ENCODE measurements at regions not wholly inside any gene's neighbourhood (a gene's known extent, or its start where the extent isn't known, plus 50 kb on each side); places are given as distances from the start of the nearest gene placed in this dataset.
"Not testable (repeated sequence)": the region's sequence is repeated elsewhere in the genome, so short reads cannot be mapped to it uniquely, and the experiment has no call there.

DNA sequence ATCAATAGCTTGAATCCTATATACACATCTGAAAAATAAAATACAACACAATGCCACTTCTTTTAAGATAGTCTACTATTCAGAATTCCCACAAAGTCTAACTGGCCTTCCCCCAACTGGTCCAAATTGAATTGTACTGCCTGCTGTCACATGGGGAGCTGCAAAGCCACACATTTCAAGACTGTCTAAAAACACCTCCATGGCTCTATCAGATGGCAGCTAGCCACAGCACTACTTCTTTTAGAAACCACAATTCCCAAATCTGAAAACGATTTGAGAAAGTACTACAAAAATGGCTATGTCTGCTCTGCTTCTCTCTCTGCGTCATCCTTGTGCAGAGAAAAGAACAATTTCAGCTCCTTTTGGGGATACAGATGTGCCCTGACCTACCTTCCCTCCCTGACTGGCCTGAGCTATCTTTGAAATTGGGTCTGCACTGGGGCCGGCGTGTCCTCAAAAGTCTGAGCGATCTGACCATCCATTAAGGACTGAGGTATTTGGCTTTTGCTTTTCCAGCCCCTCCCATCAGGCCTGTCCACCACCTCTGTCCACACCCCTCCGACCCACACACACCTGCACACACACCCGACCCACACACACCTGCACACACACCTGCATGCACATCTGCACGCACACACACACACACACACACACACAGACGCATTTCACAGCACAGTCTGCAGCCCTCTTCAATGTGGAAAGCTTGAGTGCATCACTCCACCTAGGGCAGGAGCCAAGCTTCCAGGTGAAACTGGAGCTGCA lies 68.6 kb upstream of the IPO5 start:
- DNase-seq (ENCODE audit: unreplicated experiment) = no peak
- CTCF ChIA-PET = interaction anchor here (0.6 to 1.3 kb wide), 3 partner anchors 25 to 104 kb away, joined by 3 to 4 read pairs (median 3); no protein-coding TSS in a partner anchor
- H3K36me3 Mint-ChIP-seq (ENCODE audit: insufficient read depth, unreplicated experiment) = no peaks in the 10 kb centered on the region
- no TSS peak for BruUV-seq (replicated peaks)
- no peak overlapping the region for H3K27ac Mint-ChIP-seq (ENCODE audit: low read depth, unreplicated experiment)
- intact Hi-C loops (cut with micrococcal nuclease) = no loop called here
- POLR2A ChIA-PET = no interaction called here
- TF ChIP-seq, protein P1, sequence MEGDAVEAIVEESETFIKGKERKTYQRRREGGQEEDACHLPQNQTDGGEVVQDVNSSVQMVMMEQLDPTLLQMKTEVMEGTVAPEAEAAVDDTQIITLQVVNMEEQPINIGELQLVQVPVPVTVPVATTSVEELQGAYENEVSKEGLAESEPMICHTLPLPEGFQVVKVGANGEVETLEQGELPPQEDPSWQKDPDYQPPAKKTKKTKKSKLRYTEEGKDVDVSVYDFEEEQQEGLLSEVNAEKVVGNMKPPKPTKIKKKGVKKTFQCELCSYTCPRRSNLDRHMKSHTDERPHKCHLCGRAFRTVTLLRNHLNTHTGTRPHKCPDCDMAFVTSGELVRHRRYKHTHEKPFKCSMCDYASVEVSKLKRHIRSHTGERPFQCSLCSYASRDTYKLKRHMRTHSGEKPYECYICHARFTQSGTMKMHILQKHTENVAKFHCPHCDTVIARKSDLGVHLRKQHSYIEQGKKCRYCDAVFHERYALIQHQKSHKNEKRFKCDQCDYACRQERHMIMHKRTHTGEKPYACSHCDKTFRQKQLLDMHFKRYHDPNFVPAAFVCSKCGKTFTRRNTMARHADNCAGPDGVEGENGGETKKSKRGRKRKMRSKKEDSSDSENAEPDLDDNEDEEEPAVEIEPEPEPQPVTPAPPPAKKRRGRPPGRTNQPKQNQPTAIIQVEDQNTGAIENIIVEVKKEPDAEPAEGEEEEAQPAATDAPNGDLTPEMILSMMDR (IDR thresholded peaks at IDR 0.05; ENCODE audit: unreplicated experiment) = no peak
- H3K4me1 Mint-ChIP-seq (ENCODE audit: insufficient read depth, unreplicated experiment) = peaks cover 4% of the 10 kb centered on the region
- H3K27me3 Mint-ChIP-seq (ENCODE audit: insufficient read depth, unreplicated experiment) = no peaks in the 10 kb centered on the region
- no peak overlapping the region for H3K4me3 Mint-ChIP-seq (ENCODE audit: unreplicated experiment)
- H3K9me3 Mint-ChIP-seq (ENCODE audit: unreplicated experiment) = no peaks in the 10 kb centered on the region

DNA sequence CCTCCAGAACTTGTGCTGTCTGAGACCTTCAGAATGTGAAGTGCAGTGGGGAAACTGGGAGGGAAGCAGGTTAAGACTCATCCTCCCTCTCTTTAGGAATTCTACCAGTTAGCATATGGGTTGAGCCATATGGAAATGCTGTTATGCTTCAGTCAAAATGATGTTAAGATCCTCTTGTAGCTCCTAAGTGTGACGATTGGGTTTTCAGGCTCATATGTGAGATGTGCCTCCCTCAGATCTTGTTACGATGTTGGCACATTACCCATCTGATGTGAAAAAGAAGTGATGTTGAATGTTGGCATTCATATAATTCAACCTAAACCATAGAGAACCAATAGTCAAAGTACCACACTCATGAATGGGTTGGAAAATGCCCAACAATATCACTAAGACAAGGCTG lies 67.8 kb upstream of the IPO5 start:
- H3K27ac Mint-ChIP-seq (ENCODE audit: low read depth, unreplicated experiment) = no peak overlapping the region
- CTCF ChIA-PET = interaction anchor here (1.2 to 1.3 kb wide), 2 partner anchors 26 to 29 kb away, joined by 3 to 4 read pairs; no protein-coding TSS in a partner anchor
- BruUV-seq (replicated peaks) = no TSS peak

DNA sequence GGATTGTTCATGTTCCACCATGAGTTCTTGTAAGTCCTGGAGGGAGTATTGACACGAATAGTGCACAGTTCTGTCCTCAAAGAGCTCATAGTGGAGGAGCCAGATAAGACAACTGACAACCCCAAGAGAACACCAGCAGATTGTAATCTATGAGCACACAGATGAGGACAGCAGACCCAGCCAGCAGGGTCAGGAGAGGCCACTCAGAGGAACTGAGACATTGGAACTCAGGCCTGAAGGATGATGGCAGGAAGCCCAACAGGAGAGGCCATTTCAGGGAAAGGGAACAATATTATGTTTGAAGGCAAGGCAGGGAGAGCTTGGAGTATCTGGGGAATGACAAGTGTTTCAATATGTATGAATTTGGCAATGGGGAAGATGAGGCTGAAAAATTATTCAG lies 63.7 kb upstream of the IPO5 start:
- no peaks in the 10 kb centered on the region for H3K27me3 Mint-ChIP-seq (ENCODE audit: insufficient read depth, unreplicated experiment)
- DNase-seq (ENCODE audit: unreplicated experiment) = no peak
- TF ChIP-seq, protein P1 (IDR thresholded peaks at IDR 0.05; ENCODE audit: unreplicated experiment) = no peak
- no peaks in the 10 kb centered on the region for H3K9me3 Mint-ChIP-seq (ENCODE audit: unreplicated experiment)
- POLR2A ChIA-PET = no interaction called here
- CTCF ChIA-PET = interaction anchor here (0.6 kb wide), 1 partner anchor 717 kb away, joined by 4 read pairs; no protein-coding TSS in a partner anchor
- intact Hi-C loops (cut with micrococcal nuclease) = no loop called here
- H3K36me3 Mint-ChIP-seq (ENCODE audit: insufficient read depth, unreplicated experiment) = no peaks in the 10 kb centered on the region
- BruUV-seq (replicated peaks) = no TSS peak
- H3K27ac Mint-ChIP-seq (ENCODE audit: low read depth, unreplicated experiment) = no peak overlapping the region
- no peak overlapping the region for H3K4me3 Mint-ChIP-seq (ENCODE audit: unreplicated experiment)
- H3K4me1 Mint-ChIP-seq (ENCODE audit: insufficient read depth, unreplicated experiment) = no peaks in the 10 kb centered on the region

More for the DNA sequence above, 67.8 kb upstream of the IPO5 start:
- Mint-ChIP-seq H3K9me3 (ENCODE audit: unreplicated experiment) (no peaks in the 10 kb centered on the region), H3K36me3 (ENCODE audit: insufficient read depth, unreplicated experiment) (no peaks in the 10 kb centered on the region), H3K4me1 (ENCODE audit: insufficient read depth, unreplicated experiment) (no peaks in the 10 kb centered on the region), H3K27me3 (ENCODE audit: insufficient read depth, unreplicated experiment) (no peaks in the 10 kb centered on the region), H3K4me3 (ENCODE audit: unreplicated experiment) (no peak overlapping the region)
- intact Hi-C loops (cut with micrococcal nuclease) = no loop called here
- POLR2A ChIA-PET = no interaction called here
- TF ChIP-seq, protein P1 (IDR thresholded peaks at IDR 0.05; ENCODE audit: unreplicated experiment) = no peak
- DNase-seq (ENCODE audit: unreplicated experiment) = no peak

DNA sequence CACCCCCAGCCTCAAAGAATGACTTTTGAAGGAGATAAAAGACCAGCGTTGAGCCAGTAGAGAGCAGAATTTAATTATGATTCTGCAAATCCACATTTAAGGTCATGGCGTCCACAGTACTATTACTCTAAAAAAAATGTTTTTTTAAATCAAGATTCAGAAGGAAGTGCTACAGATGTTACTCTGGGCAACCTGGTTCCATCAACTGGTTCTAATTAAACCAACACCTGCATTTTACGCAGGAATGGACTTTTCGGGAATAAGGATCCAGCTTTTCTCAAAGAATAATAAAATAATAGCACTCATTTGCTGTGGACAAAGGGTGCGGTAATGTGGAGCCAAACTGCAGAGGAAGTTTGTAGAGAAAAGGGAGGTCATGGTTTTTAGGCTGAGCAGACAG lies 62.9 kb upstream of the IPO5 start:
- Mint-ChIP-seq H3K9me3 (ENCODE audit: unreplicated experiment) (no peaks in the 10 kb centered on the region), H3K4me1 (ENCODE audit: insufficient read depth, unreplicated experiment) (no peaks in the 10 kb centered on the region), H3K4me3 (ENCODE audit: unreplicated experiment) (no peak overlapping the region), H3K27me3 (ENCODE audit: insufficient read depth, unreplicated experiment) (no peaks in the 10 kb centered on the region), H3K27ac (ENCODE audit: low read depth, unreplicated experiment) (no peak overlapping the region), H3K36me3 (ENCODE audit: insufficient read depth, unreplicated experiment) (no peaks in the 10 kb centered on the region)
- DNase-seq (ENCODE audit: unreplicated experiment) = no peak
- CTCF ChIA-PET = interaction anchor here (0.6 kb wide), 1 partner anchor 10 kb away, joined by 4 read pairs; no protein-coding TSS in a partner anchor
- TF ChIP-seq, protein P1 (IDR thresholded peaks at IDR 0.05; ENCODE audit: unreplicated experiment) = no peak
- BruUV-seq (replicated peaks) = no TSS peak
- intact Hi-C loops (cut with micrococcal nuclease) = no loop called here
- POLR2A ChIA-PET = no interaction called here

DNA sequence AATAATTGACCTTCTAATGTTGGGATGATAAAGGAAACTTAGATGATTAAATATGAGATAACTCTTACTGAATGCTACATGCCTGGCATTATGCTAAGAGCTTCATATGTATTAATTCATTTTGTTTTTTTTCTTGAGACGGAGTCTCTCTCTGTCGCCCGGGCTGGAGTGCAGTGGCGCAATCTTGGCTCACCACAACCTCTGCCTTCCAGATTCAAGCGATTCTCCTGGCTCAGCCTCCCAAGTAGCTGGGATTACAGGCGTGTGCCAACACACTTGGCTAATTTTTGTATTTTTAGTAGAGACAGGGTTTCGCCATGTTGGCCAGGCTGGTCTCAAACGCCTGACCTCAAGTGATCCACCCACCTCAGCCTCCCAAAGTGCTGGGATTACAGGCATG lies 61.5 kb upstream of the IPO5 start:
- BruUV-seq (replicated peaks); H3K36me3 Mint-ChIP-seq (ENCODE audit: insufficient read depth, unreplicated experiment); DNase-seq (ENCODE audit: unreplicated experiment); H3K4me1 Mint-ChIP-seq (ENCODE audit: insufficient read depth, unreplicated experiment); POLR2A ChIA-PET; H3K9me3 Mint-ChIP-seq (ENCODE audit: unreplicated experiment); H3K27ac Mint-ChIP-seq (ENCODE audit: low read depth, unreplicated experiment); intact Hi-C loops (cut with micrococcal nuclease); H3K4me3 Mint-ChIP-seq (ENCODE audit: unreplicated experiment); H3K27me3 Mint-ChIP-seq (ENCODE audit: insufficient read depth, unreplicated experiment): not testable (repeated sequence)
- CTCF ChIA-PET = interaction anchor here (1.4 kb wide), 1 partner anchor 36 kb away, joined by 4 read pairs; no protein-coding TSS in a partner anchor
